ENCODE measurements at regions not wholly inside any gene's neighbourhood (a gene's known extent, or its start where the extent isn't known, plus 50 kb on each side); places are given as distances from the start of the nearest gene placed in this dataset.

DNA sequence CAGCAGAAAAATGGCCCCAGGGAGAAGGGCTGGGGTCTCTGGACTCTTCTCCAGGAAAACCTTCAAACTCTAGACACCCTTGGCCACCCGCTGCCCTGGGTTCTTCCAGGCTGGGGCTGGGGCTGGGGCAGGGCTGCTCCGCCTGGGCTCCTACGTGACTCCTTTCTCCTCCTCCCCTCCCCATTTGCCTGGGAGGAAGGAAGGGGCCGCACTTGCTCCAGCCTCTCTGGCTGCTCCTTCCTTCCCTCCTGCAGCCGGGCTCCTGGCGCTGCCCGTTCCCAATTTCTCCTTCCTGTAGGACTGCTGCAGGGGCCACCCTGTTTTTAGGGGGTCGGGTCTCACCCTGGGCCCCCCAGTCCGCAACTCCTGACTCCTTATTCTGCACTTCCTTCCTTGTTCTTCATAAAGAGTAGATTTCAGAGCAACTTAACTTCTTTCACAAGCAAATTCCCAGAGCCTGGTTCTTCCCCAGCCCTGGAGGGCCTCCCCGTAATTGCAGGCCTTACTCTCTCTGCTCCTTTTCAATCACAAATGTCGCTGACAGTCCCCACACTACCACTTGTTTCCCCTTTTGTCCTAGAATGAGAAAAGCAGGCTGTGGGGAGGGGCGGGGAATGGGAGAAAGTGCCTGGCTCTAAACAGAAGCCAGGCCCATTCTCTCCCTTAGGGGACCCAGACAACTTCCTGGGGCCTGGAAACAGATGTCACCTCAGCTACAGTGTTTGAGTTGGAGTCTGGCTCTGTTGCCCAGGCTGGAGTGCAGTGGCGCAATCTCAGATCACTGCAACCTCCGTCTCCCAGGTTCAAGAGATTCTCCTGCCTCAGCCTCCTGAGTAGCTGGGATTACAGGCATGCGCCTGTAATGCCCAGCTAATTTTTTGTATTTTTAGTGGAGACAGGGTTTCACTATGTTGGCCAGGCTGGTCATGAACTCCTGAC lies 137.8 kb downstream of the ENGASE start:
- no peak for DNase-seq

DNA sequence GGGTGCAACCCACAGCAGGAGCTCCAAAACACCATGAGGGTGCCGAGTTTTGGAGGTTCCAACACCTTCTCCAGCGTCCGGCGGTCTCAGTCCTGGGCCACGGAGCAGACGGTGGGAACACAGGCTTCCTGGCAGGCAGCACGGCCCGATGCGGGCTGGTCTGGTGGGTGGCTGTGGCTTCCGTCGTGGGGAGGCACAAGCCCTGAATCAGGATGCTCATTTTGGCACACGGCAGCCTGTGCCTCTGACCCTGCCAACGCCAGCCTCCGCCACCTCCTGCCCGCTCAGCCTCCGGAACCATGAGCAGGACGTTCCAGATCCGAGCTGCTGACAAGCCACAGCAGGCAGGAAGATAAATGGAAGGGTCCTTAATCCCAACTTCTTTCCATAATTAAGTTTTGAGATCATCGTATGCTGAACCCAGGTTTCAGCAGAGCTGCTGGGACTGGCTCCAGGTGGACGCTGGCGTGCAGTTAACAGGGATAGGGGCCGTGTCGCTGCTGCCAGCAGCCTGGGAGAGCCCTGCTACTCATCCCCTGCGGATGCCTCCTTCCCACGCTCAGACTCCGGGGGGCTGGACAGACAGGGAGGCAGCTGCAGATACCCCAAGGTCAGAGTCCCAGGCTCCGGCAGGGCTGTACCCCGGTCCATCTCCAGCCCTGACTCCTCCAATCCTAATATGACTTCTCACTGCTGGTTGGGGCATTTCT lies 136.6 kb downstream of the ENGASE start:
- no peak for DNase-seq

DNA sequence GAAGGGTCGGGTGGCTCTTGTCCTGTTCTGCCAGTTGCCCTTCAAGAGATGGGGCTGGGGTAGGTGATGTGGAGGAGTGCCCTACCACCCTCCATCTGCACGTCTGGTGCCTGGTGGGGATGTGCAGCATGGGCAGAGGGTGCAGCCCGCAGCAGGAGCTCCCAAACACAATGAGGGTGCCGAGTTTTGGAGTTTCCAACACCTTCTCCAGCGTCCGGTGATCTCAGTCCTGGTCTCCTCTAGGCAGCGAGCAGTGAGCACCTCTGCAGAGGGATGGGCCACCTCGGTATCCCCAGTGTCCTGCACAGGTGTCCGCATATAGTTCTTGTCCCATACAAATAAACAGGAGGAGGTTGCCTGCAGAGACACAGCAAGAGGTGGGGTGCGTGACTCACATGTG lies 136.0 kb downstream of the ENGASE start:
- DNase-seq = no peak

DNA sequence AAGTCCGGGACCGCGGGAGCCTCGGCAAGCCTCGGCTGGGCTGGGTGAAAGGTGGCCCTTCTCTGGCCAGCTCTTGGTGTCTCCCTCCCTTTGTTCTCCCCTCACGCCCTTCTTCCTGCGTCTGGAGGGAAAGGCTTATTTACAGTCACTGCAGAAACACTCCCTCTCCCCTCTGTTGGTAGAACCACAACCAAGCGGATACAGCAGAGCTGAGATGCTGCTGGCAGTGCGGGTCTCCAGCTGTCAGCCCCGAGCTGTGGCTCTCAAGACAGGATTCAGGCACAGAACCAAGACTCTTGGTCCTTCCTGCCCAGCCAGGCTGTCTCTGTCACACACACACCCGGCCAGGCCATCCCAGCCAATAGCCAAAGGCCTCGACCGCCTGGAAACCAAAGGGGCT lies 133.3 kb downstream of the ENGASE start:
- DNase-seq = no peak

GRCh38 chr17:79205688-79206205 lies 131.1 kb downstream of the ENGASE start:
- DNase-seq = no peak

DNA sequence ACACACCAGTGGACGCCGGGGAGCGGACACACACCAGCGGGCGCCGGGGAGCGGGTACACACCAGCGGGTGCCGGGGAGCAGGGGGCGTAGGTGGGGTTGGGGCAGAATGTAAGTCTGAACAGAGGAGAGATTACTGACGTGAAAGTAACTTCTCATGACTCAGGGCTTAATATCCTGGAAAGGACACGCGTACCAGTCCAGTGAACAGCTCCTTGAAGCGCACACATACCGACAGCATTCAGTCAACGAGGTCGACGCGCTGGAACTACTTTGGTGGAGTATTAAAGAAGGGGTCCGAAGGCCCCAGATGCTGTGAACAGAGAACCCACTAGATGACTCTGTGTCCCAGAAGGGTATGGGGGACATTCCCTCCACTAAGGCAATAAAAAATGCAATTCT lies 129.6 kb downstream of the ENGASE start:
- no peak for DNase-seq

DNA sequence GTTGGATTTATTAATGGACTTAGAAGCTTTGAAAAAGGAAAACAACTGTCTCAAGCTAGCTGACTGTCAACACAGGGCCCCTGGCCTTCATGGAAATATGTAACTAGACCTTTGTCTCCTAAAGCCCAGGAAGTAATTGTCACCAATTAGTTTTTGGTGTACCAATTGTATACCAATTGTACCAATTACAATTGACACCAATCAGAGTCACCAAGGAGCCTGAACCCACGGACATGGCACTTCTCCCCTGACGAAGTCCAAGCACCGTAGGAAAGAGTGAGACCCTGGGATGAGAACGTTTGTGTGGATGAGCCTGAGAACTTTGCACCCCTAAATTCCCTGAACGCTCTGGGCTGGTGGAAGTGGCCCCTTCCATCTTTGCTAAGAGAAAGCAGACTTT lies 129.0 kb downstream of the ENGASE start:
- DNase-seq = no peak

DNA sequence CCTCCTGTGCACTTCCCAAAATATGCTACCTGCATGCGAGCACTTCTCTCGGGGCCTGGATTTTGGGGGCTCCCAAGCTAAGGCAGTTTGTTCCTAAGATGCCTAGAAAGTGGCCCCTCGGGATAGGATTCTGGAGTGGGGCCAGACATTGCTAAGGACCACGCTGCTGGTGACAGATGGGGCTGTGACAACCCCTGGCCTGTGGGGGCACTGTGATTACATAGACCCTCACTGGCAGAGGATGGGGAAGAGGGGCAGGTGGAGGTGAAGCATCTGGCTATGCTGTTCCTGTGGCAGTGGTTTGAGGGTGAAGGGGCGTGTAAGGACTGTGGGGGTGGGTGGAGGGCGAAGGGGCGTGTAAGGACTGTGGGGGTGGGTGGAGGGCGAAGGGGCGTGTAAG lies 128.4 kb downstream of the ENGASE start:
- no peak for DNase-seq

GRCh38 chr17:79202480-79202879 lies 127.9 kb downstream of the ENGASE start:
- DNase-seq = no peak

GRCh38 chr17:79201536-79202227 lies 127.1 kb downstream of the ENGASE start:
- no peak for DNase-seq

DNA sequence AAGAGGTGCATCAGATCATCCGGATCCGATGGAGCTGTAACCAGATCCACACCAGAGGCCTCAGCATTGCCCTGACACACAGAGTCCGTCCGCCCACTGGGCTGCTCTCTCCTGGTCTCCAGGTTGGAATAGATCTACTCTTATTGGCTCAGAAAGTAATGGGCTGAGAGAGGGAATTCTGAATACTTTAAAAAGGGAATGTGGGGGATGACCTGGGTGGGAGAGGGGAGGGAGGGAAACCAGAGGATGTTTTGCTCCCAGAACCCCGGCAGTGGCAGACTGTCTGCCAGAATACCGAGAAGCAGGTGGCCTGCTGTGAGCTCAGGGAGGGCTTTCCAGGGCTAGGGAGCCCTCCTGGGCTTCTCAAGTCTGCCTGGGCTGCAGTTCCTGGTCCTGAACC lies 126.5 kb downstream of the ENGASE start:
- no peak for DNase-seq

GRCh38 chr17:79196913-79197312 lies 122.3 kb downstream of the ENGASE start:
- no peak for DNase-seq

DNA sequence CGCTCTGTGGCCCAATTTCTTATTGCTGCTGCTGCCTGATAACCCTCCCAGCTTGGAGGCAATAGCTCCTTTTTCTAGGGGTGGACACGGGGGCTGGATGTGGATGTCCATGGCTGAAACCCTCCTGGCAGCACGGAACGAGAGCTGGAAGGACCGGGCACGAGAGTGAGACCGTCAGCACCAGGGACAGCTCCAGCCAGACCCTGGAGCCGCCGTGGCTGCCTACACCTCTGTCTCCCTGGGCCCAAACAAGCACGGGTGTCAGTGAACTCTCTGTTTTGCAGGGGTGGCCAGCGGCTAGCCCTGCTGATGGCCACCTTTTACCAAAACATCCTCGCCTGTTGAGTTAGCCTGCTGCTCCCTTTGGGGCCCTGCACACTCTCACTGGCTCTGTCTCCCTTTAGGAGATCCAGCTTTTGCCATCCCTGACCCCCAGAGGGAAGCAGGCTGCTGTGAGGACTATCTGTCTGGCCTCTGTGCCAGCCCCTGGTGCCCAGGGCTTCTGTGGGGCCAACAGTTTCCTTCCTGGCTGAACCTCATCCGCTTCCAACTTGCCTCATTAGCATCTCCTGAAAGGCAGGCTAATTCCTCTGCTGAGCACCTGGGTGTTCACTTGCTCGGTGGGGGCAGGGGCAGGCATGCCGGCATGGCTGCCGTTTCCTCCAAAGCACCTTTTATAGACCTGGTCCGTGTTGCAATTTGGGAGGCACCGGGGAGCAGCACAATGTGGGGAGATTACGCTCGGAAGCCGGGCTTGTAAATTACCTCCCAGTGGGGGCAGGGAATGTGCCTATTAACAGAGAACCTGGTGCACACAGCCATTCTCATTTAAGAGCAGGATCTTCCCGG lies 118.1 kb downstream of the ENGASE start:
- DNase-seq = peak; percentile 13

GRCh38 chr17:79191270-79191934 lies 116.8 kb downstream of the ENGASE start:
- DNase-seq = no peak

- no peak for DNase-seq
Measured at GRCh38 chr17:79189305-79189704, 114.7 kb downstream of the ENGASE start.

DNA sequence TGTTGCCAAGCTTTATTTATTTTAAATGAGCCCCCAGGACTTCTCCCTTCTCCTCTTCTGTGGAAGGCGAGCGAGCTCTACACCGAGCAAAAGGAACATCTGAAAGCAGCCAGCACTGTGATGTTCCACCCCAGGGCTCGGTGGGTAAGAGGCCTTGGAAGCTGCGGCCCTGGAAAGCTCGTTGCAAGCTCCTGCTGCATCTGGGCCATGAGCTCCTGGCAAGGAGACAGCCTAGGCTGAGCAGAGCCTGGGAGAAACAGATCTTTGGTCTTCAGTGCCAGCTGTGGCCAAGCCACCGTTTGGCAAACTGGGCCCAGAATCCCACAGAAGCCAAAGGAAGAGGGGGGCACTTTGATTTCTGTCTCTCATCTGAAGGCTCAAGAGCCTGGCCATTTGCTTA lies 114.1 kb downstream of the ENGASE start:
- no peak for DNase-seq

DNA sequence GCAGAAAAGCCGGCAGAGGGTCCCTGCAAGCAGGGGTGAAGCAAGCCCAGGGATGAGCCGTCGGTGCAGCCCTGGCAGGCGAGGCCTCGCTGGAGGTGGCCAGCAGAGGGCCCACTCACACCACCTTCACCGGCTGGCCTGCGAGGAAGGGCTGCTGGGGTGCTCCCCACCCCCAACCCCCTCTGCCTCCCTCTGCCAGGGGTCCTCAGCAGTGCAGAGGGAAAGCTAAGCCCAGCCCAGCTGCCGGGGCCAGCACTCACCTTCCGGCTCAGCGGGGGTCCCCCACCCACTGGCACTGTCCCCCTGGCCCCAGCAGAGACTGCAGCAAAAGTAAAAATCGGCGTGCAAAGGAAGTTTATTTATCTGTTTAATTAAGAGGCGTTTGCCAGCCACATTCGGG lies 113.4 kb downstream of the ENGASE start:
- no peak for DNase-seq

GRCh38 chr17:79187186-79187585 lies 112.6 kb downstream of the ENGASE start:
- no peak for DNase-seq

- no peak for DNase-seq
Measured at GRCh38 chr17:79186406-79186805, 111.8 kb downstream of the ENGASE start.

DNA sequence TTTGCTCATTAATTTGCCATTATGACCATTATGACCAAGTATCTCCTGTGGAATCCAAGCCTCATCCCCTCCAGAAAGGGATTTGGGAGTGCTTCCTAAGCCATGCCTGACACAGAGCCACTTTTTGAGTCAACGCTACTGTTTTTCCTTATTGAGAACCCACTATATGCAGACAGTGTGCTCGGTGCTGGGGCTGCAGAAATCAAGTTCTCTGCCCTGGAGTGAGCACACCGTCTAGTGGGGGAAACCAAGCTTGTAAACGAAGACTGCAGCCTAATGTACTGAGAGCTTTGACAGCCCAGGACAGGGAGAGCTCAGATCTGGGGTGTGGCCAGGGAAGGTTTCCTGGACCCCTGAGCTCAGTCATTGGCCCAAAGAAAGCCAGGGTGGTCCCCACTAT lies 111.0 kb downstream of the ENGASE start:
- no peak for DNase-seq

DNA sequence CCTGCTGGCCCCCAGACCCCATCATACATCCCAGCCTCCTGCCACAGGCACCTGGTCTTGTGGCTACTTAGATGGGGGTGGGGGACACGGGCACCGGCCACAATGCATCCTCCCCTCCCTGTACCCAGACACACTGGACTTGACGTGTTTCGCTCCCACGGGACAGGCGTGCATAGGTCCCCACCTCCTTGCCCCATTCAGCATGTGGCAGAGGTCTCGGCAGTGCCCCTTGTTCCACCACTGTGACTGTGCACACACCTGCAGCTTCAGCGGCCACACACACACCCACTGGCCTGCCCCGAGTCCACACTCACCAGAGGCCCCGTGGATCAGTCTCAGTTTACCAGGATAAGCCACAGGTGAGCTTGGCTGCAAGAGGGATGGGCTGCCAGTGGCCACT lies 109.6 kb downstream of the ENGASE start:
- no peak for DNase-seq
